Thymus (tissue), 11 donors: ENCODE measurements at regions not wholly inside any gene's neighbourhood (a gene's known extent, or its start where the extent isn't known, plus 50 kb on each side); places are given as distances from the start of the nearest gene placed in this dataset.

Source experiments
- DNase-seq, 9 donors: peaks; one replicate each; pipeline ENCODE4 v3.0.0-alpha.2; 2013; ENCODE audit warnings: low spot score in 9 of 9, low read depth in 6 of 9, missing footprints in 1 of 9
- H3K27ac ChIP-seq, 2 donors: one replicate each; pipeline ENCODE4 v1.5.1; 2013; ENCODE audit warnings: control low read depth in 1 of 2, low read depth in 1 of 2, low read length in 1 of 2, mild to moderate bottlenecking in 1 of 2, moderate library complexity in 1 of 2
- H3K27me3 ChIP-seq, 2 donors: one replicate each; pipeline ENCODE4 v1.5.1; 2013; ENCODE audit warnings: low read length in 1 of 2; ENCODE audit not compliant: control insufficient read depth in 2 of 2, insufficient read depth in 1 of 2
- H3K36me3 ChIP-seq, 2 donors: one replicate each; pipeline ENCODE4 v1.5.1; 2013; ENCODE audit warnings: low read length in 1 of 2, mild to moderate bottlenecking in 1 of 2, moderate library complexity in 1 of 2; ENCODE audit not compliant: control insufficient read depth in 2 of 2, insufficient read depth in 2 of 2
- H3K4me1 ChIP-seq, 2 donors: one replicate each; pipeline ENCODE4 v1.5.1; 2013; ENCODE audit warnings: low read length in 2 of 2; ENCODE audit not compliant: control insufficient read depth in 2 of 2, insufficient read depth in 2 of 2
- H3K4me3 ChIP-seq, 2 donors: one replicate each; pipeline ENCODE4 v1.5.1; 2013; ENCODE audit warnings: low read length in 2 of 2, control low read depth in 1 of 2, mild to moderate bottlenecking in 1 of 2
- H3K9me3 ChIP-seq, 2 donors: one replicate each; pipeline ENCODE4 v1.5.1; 2013; ENCODE audit warnings: low read length in 1 of 2, mild to moderate bottlenecking in 1 of 2; ENCODE audit not compliant: control insufficient read depth in 2 of 2, insufficient read depth in 1 of 2
- WGBS: extraction: QIAGEN DNeasy Blood & Tissue Kit; methylation state at CpG from one replicate; pipeline ENCODE4 v1.1.7; 2013; 5-methylcytosine and 5-hydroxymethylcytosine counted together
- donor health status: healthy.

GRCh38 chr3:139870000-139870675, 64.8 kb upstream of the CLSTN2 start:
- no peaks in the 10 kb centered on the region for H3K4me1 ChIP-seq
- WGBS: 64% methylated on average over 2 of the region's 2 CpGs
- no peaks in the 10 kb centered on the region for H3K9me3 ChIP-seq
- no peaks in the 10 kb centered on the region for H3K27me3 ChIP-seq
- H3K27ac ChIP-seq: no peak overlapping the region
- DNase-seq: no peak
- no peaks in the 10 kb centered on the region for H3K36me3 ChIP-seq
- no peak overlapping the region for H3K4me3 ChIP-seq

- no peak for DNase-seq
- Histone ChIP-seq H3K27ac (no peak overlapping the region), H3K9me3 (no peaks in the 10 kb centered on the region), H3K4me1 (no peaks in the 10 kb centered on the region), H3K36me3 (no peaks in the 10 kb centered on the region), H3K27me3 (no peaks in the 10 kb centered on the region), H3K4me3 (no peak overlapping the region)
- 97% methylated on average over 2 of the region's 2 CpGs for WGBS
Measured at GRCh38 chr3:139868773-139869172, 66.2 kb upstream of the CLSTN2 start.

- 61% methylated on average over 3 of the region's 3 CpGs for WGBS
- H3K27ac ChIP-seq: no peak overlapping the region
- no peaks in the 10 kb centered on the region for H3K36me3 ChIP-seq
- H3K4me1 ChIP-seq: no peaks in the 10 kb centered on the region
- no peaks in the 10 kb centered on the region for H3K27me3 ChIP-seq
- H3K9me3 ChIP-seq: no peaks in the 10 kb centered on the region
- DNase-seq: no peak
- no peak overlapping the region for H3K4me3 ChIP-seq
Measured at GRCh38 chr3:139848660-139849059, 86.3 kb upstream of the CLSTN2 start.

- no peaks in the 10 kb centered on the region for H3K27me3 ChIP-seq
- WGBS: 34% methylated on average over 1 of the region's 1 CpG
- no peak overlapping the region for H3K27ac ChIP-seq
- DNase-seq: no peak
- no peaks in the 10 kb centered on the region for H3K4me1 ChIP-seq
- no peaks in the 10 kb centered on the region for H3K36me3 ChIP-seq
- no peak overlapping the region for H3K4me3 ChIP-seq
- no peaks in the 10 kb centered on the region for H3K9me3 ChIP-seq
Measured at GRCh38 chr3:139846729-139847128, 88.3 kb upstream of the CLSTN2 start.

GRCh38 chr3:139839659-139840058, 95.3 kb upstream of the CLSTN2 start:
- H3K4me3 ChIP-seq: no peak overlapping the region
- H3K4me1 ChIP-seq: no peaks in the 10 kb centered on the region
- H3K9me3 ChIP-seq: no peaks in the 10 kb centered on the region
- H3K27ac ChIP-seq: no peak overlapping the region
- DNase-seq: no peak
- no peaks in the 10 kb centered on the region for H3K27me3 ChIP-seq
- H3K36me3 ChIP-seq: no peaks in the 10 kb centered on the region
- 67% methylated on average over 3 of the region's 3 CpGs for WGBS

- 98% methylated on average over 1 of the region's 1 CpG for WGBS
- Histone ChIP-seq H3K4me3 (no peak overlapping the region), H3K9me3 (no peaks in the 10 kb centered on the region), H3K4me1 (no peaks in the 10 kb centered on the region), H3K27me3 (no peaks in the 10 kb centered on the region), H3K36me3 (no peaks in the 10 kb centered on the region), H3K27ac (no peak overlapping the region)
- DNase-seq: no peak
Measured at GRCh38 chr3:139839014-139839413, 96.0 kb upstream of the CLSTN2 start.

- Histone ChIP-seq H3K4me3 (no peak overlapping the region), H3K27ac (no peak overlapping the region), H3K36me3 (no peaks in the 10 kb centered on the region), H3K4me1 (no peaks in the 10 kb centered on the region), H3K27me3 (no peaks in the 10 kb centered on the region), H3K9me3 (no peaks in the 10 kb centered on the region)
- WGBS: 56% methylated on average over 3 of the region's 3 CpGs
- DNase-seq: no peak
Measured at GRCh38 chr3:139838269-139838957, 96.6 kb upstream of the CLSTN2 start.

- Histone ChIP-seq H3K27ac (no peak overlapping the region), H3K36me3 (no peaks in the 10 kb centered on the region), H3K4me3 (no peak overlapping the region), H3K9me3 (no peaks in the 10 kb centered on the region), H3K27me3 (no peaks in the 10 kb centered on the region), H3K4me1 (no peaks in the 10 kb centered on the region)
- no peak for DNase-seq
- 96% methylated on average over 4 of the region's 4 CpGs for WGBS
Measured at GRCh38 chr3:139836698-139837464, 98.1 kb upstream of the CLSTN2 start.
